Breast epithelium (tissue), 4 donors: ENCODE measurements at regions not wholly inside any gene's neighbourhood (a gene's known extent, or its start where the extent isn't known, plus 50 kb on each side); places are given as distances from the start of the nearest gene placed in this dataset.
"Not testable (repeated sequence)": the region's sequence is repeated elsewhere in the genome, so short reads cannot be mapped to it uniquely, and the experiment has no call there.

ENCODE experiments used
- DNase-seq, 2 donors: peaks; one replicate each; pipeline ENCODE4 v3.0.0-alpha.2; 2019; ENCODE audit warnings: low spot score in 2 of 2
- H3K27ac ChIP-seq, 2 donors: fragments of 200-600 bp; sonication (generic) in 1 of 2; one replicate each; pipeline ENCODE4 v1.5.1; 2016 to 2019; ENCODE audit warnings: mild to moderate bottlenecking in 1 of 2
- H3K27me3 ChIP-seq, 2 donors: fragments of 200-600 bp; sonication (generic) in 1 of 2; one replicate each; pipeline versions ENCODE4 v1.5.1 to v1.6.0; 2017 to 2019; ENCODE audit warnings: control low read depth in 1 of 2, mild to moderate bottlenecking in 1 of 2
- H3K36me3 ChIP-seq: fragments of 200-600 bp; one replicate; pipeline ENCODE4 v1.5.1; 2019
- H3K4me1 ChIP-seq, 2 donors: fragments of 200-600 bp; sonication (generic); one replicate each; pipeline ENCODE4 v1.5.1; 2016 to 2019; ENCODE audit warnings: control low read depth in 1 of 2
- H3K4me3 ChIP-seq, 3 donors: fragments of 200-600 bp; sonication (generic); 1 replicate in 2 of 3; 2 replicates in 1 of 3; pipeline ENCODE4 v1.5.1; 2016 to 2019; ENCODE audit warnings: mild to moderate bottlenecking in 3 of 3, moderate library complexity in 2 of 3
- H3K9me3 ChIP-seq, 2 donors: fragments of 200-600 bp; sonication (generic) in 1 of 2; one replicate each; pipeline ENCODE4 v1.5.1; 2016 to 2019; ENCODE audit warnings: control low read depth in 1 of 2
- CTCF ChIP-seq, 3 donors: fragments of 450-650 bp; IDR thresholded peaks; one replicate each; pipeline ENCODE4 v1.5.1; 2016 to 2017; ENCODE audit warnings: antibody characterized with exemption in 3 of 3, mild to moderate bottlenecking in 3 of 3, moderate library complexity in 3 of 3
- POLR2A ChIP-seq: fragments of 450-650 bp; IDR thresholded peaks from one replicate; pipeline ENCODE4 v1.6.1; 2016; ENCODE audit warnings: antibody characterized with exemption, mild to moderate bottlenecking, moderate library complexity
- POLR2AphosphoS5 ChIP-seq, 3 donors: sonication (generic); formaldehyde crosslinking; IDR thresholded peaks; one replicate each; pipeline ENCODE4 v1.6.1; 2017; ENCODE audit warnings: antibody characterized with exemption in 3 of 3
- intact Hi-C: fragments of 100-400 bp; cut with DNase I; formaldehyde crosslinking; loops from one replicate; pipeline ENCODE4 v1.15.1; 2023; ENCODE audit warnings: low total_unique reads

GRCh38 chr6:137389150-137389704, 105.0 kb downstream of the OLIG3 start:
- H3K27me3 ChIP-seq: no peaks in the 10 kb centered on the region
- no peak overlapping the region for H3K27ac ChIP-seq
- no peak for DNase-seq
- H3K9me3 ChIP-seq: no peaks in the 10 kb centered on the region
- no peak overlapping the region for H3K4me3 ChIP-seq
- H3K36me3 ChIP-seq: no peaks in the 10 kb centered on the region
- H3K4me1 ChIP-seq: no peaks in the 10 kb centered on the region
- intact Hi-C loops: no loop called here
- TF ChIP-seq POLR2AphosphoS5 (IDR thresholded peaks at IDR 0.05) (no peak), POLR2A (no peak), CTCF (IDR thresholded peaks at IDR 0.05) (no peak)

GRCh38 chr6:137387096-137387764, 107.0 kb downstream of the OLIG3 start:
- Histone ChIP-seq H3K4me3 (no peak overlapping the region), H3K27ac (no peak overlapping the region), H3K9me3 (no peaks in the 10 kb centered on the region), H3K4me1 (no peaks in the 10 kb centered on the region), H3K27me3 (no peaks in the 10 kb centered on the region), H3K36me3 (no peaks in the 10 kb centered on the region)
- TF ChIP-seq POLR2A (no peak), CTCF (IDR thresholded peaks at IDR 0.05) (no peak), POLR2AphosphoS5 (IDR thresholded peaks at IDR 0.05) (no peak)
- no peak for DNase-seq
- intact Hi-C loops: no loop called here

- H3K4me1 ChIP-seq, H3K27me3 ChIP-seq, H3K9me3 ChIP-seq, H3K36me3 ChIP-seq, H3K4me3 ChIP-seq, DNase-seq, H3K27ac ChIP-seq, intact Hi-C loops: not testable (repeated sequence)
Measured at GRCh38 chr6:137383287-137383686, 110.9 kb downstream of the OLIG3 start.

DNA sequence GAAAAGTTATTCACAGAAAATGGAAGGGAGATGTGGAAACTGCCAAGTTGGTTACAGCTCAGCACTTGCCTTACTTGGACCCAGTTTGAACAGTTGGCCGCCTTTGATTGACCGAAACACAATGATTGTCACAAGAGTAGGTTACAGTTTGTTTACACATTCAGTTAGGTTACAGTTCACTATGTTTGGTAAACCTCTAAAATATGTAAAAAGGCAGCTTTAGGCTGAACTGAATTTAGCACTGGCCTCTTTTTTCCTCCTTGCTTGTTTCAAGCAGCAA, 116.2 kb downstream of the OLIG3 start:
- TF ChIP-seq CTCF (IDR thresholded peaks at IDR 0.05) (no peak), POLR2A (no peak), POLR2AphosphoS5 (IDR thresholded peaks at IDR 0.05) (no peak)
- no peak for DNase-seq
- H3K9me3 ChIP-seq: no peaks in the 10 kb centered on the region

GRCh38 chr6:137373296-137373695, 120.9 kb downstream of the OLIG3 start:
- no peak overlapping the region for H3K27ac ChIP-seq
- no peaks in the 10 kb centered on the region for H3K9me3 ChIP-seq
- H3K4me3 ChIP-seq: no peak overlapping the region
- no peaks in the 10 kb centered on the region for H3K27me3 ChIP-seq
- DNase-seq: no peak
- TF ChIP-seq CTCF (IDR thresholded peaks at IDR 0.05) (no peak), POLR2AphosphoS5 (IDR thresholded peaks at IDR 0.05) (no peak), POLR2A (no peak)
- H3K36me3 ChIP-seq: peaks cover 5% of the 10 kb centered on the region
- intact Hi-C loops: no loop called here
- no peaks in the 10 kb centered on the region for H3K4me1 ChIP-seq

More for the DNA sequence above, 116.2 kb downstream of the OLIG3 start:
- no peak overlapping the region for H3K4me3 ChIP-seq
- no peak overlapping the region for H3K27ac ChIP-seq
- H3K36me3 ChIP-seq: peaks cover 5% of the 10 kb centered on the region
- H3K4me1 ChIP-seq: no peaks in the 10 kb centered on the region
- no peaks in the 10 kb centered on the region for H3K27me3 ChIP-seq
- intact Hi-C loops: no loop called here
